GM12874 (cell line): ENCODE measurements at regions not wholly inside any gene's neighbourhood (a gene's known extent, or its start where the extent isn't known, plus 50 kb on each side); places are given as distances from the start of the nearest gene placed in this dataset.

Experiments
- TF ChIP-seq, protein P1 (sequence below): IDR thresholded peaks from 2 replicates; pipeline ENCODE4 v1.5.1; 2011; ENCODE audit warnings: low read depth, mild to moderate bottlenecking, control low read depth, low read length, moderate library complexity; ENCODE audit not compliant: insufficient read depth

DNA sequence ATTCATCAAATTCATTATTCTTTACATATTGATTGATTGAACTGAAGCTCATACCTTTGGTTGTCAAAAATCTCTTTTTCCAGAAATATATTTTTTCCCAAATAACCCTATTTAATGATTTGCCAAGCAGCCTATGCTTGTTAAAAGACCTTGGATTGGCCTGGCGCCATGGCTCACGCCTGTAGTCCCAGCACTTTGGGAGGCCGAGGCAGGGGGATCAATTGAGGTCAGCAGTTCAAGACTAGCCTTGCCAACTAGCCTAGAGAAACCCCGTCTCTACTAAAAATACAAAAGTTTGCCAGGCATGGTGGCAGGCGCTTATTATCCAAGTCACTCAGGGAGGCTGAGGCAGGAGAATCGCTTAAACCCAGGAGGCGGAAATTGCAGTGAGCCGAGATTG is 165.1 kb upstream of the MGAT4C start:
- TF ChIP-seq, protein P1, sequence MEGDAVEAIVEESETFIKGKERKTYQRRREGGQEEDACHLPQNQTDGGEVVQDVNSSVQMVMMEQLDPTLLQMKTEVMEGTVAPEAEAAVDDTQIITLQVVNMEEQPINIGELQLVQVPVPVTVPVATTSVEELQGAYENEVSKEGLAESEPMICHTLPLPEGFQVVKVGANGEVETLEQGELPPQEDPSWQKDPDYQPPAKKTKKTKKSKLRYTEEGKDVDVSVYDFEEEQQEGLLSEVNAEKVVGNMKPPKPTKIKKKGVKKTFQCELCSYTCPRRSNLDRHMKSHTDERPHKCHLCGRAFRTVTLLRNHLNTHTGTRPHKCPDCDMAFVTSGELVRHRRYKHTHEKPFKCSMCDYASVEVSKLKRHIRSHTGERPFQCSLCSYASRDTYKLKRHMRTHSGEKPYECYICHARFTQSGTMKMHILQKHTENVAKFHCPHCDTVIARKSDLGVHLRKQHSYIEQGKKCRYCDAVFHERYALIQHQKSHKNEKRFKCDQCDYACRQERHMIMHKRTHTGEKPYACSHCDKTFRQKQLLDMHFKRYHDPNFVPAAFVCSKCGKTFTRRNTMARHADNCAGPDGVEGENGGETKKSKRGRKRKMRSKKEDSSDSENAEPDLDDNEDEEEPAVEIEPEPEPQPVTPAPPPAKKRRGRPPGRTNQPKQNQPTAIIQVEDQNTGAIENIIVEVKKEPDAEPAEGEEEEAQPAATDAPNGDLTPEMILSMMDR: no peak

DNA sequence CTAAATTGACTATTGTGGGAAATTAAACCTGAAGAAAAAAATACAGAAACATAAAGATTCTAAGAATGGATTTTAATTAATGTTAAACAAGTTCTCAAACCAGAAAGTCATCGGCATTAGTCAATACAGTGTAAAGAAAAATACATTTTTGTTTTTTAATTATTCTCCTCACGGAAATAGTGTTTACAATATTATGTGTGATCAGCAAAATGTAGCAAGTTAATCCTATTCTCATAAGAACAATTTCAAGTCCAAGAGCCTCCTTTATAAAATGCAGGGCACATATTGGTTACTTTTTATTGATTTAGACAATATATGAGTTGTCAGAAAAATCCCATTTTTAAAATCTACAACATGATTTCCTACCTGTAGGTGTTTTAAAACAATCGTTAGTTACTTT is 158.0 kb upstream of the MGAT4C start:
- TF ChIP-seq, protein P1: no peak

DNA sequence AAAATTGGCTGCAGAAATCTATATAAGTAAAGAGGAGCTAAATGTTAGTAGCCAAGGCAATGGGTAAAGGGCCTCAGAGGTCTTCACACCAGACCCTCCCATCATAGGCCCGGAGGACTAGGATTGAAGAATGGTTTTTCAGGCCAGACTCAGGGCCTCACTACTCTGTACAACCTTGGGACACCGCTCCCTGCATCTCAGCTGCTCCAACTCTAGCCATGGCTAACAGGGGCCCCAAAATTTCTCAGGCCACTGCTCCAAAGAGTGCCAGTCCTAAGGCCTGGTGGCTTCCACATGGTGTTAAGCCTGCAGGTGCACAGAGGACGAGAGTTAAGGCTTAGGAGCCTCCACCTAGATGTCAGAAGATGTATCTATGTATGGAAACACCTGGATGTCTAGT is 155.5 kb upstream of the MGAT4C start:
- TF ChIP-seq, protein P1: no peak

DNA sequence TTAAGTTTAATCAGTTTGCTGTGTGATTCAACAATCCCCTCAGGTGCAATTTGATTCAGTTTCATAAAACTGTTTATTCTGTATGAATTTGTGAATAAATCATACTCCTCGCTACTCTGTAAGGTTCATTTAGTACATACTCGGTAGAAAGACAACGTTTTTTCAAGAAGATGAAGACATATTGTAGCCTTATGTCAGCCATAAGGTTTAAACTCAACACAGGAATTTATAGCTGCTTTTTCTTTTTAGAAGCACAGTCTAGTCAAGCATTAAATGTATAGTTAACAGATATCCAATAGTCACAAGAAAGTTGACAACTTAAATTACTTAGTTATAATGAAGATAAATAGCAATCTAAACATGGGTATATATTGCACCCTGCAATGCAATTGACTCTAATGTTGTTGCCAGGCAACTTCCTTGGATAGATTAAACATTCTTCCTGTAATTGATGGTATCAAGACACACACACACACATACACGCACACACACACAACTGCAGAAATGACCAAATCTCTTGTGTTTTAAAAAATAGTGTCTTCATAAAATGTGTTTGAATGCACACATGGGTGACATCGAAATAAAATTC is 151.5 kb upstream of the MGAT4C start:
- TF ChIP-seq, protein P1: no peak

DNA sequence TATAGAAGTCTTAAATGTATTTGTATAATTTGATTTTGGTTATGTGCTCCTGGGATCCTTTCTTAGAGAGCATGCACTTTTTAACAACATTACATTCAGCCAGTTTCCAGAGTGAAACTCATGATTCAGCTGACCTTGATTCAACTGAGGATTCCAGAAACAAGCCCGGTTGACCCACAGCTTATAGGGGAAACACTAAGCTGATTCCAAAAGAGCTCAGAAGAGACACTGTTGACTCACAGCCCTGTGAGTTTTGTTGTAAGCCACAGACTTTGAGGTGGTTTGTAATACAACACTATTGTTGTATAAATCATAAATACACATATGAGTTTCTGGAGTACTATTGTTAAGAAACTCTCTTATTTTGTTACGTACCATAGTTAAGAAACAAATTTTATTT is 133.8 kb upstream of the MGAT4C start:
- TF ChIP-seq, protein P1: no peak

DNA sequence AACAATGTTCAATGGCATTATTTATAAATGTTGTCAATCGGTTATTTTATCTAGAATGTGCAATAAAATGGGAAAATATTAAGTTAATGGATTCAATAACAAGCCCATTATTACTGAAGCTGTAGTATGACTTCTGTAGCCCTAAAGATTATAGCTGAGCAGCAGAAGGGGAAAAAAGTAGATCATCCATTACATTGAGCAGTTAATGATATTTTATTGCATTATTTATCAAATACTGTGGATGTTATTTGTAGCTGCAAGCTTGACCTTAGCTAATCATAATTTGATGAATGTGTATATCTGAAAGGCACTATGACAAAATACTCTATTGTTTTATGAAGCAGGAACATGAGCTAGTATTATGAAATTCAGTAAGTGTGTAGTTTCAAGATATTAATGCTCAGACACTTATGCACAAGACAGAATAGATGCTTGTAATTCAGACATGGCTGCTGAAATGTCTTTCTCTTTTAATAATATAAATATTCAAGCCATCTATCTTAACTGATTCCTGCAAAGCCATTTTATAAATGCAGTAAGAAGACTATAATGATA is 131.5 kb upstream of the MGAT4C start:
- TF ChIP-seq, protein P1: no peak

DNA sequence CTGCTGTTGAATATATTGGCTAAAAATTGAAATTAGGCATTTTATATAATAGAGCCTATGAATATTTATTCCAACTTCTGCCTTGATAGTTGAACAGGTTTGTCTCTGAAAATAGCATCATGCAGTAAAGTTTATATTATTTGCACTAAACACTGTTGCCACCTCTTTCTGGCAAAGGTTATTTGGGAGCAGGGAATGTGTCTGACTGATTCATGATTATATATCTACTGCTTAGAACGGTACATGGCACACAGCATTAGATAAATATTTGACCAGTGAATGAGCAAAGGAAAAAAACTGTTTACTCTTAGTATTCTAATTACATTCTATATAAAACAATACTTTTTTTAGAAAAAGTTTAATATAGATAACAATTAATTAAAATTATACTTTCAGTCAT is 123.1 kb upstream of the MGAT4C start:
- TF ChIP-seq, protein P1: no peak
